Liver (tissue), 3 donors: ENCODE measurements at regions not wholly inside any gene's neighbourhood (a gene's known extent, or its start where the extent isn't known, plus 50 kb on each side); places are given as distances from the start of the nearest gene placed in this dataset.

Experiments
- ATF3 ChIP-seq: IDR thresholded peaks from 2 replicates; pipeline ENCODE4 v1.6.1; 2016; ENCODE audit warnings: antibody characterized with exemption
- CTCF ChIP-seq: fragments of 150-350 bp; IDR thresholded peaks from 2 replicates; pipeline ENCODE4 v1.5.1; 2017; ENCODE audit warnings: improper control_type of control experiment, low read depth, low read length; ENCODE audit not compliant: missing input control
- EGR1 ChIP-seq, 2 donors: IDR thresholded peaks; 2 replicates each; pipeline ENCODE4 v1.6.1; 2016 to 2018; ENCODE audit warnings: antibody characterized with exemption in 2 of 2, low read depth in 2 of 2
- HNF4A ChIP-seq, 2 donors: conservative IDR thresholded peaks; 2 replicates each; pipeline ENCODE4 v1.6.1; 2016; ENCODE audit warnings: antibody characterized with exemption in 2 of 2, mild to moderate bottlenecking in 2 of 2
- REST ChIP-seq: IDR thresholded peaks from 2 replicates; pipeline ENCODE4 v1.6.1; 2016; ENCODE audit warnings: antibody characterized with exemption, mild to moderate bottlenecking
- SP1 ChIP-seq: IDR thresholded peaks from 2 replicates; pipeline ENCODE4 v1.6.1; 2018; ENCODE audit warnings: antibody characterized with exemption, mild to moderate bottlenecking
- TAF1 ChIP-seq: conservative IDR thresholded peaks from 2 replicates; pipeline ENCODE4 v1.6.1; 2016; ENCODE audit warnings: antibody characterized with exemption, mild to moderate bottlenecking
- donor health status: healthy.
- donor health status: healthy.

GRCh38 chr13:37986811-37987210 is 117.2 kb upstream of the TRPC4 start:
- no peak for TF ChIP-seq ATF3
- TF ChIP-seq CTCF: no peak
- no peak for TF ChIP-seq REST
- no peak for TF ChIP-seq HNF4A (conservative IDR thresholded peaks at IDR 0.05)
- TF ChIP-seq SP1: no peak
- TF ChIP-seq EGR1 (IDR thresholded peaks at IDR 0.05; ENCODE audit: low read depth in 2 of 2): no peak
- TF ChIP-seq TAF1: no peak
